ENCODE measurements at regions not wholly inside any gene's neighbourhood (a gene's known extent, or its start where the extent isn't known, plus 50 kb on each side); places are given as distances from the start of the nearest gene placed in this dataset.

- no peak for DNase-seq
These were observed 342.4 kb upstream of the GRIA1 start for GRCh38 chr5:153147891-153148623.

- no peak for DNase-seq
These were observed 341.9 kb upstream of the GRIA1 start for GRCh38 chr5:153148624-153148976.

GRCh38 chr5:153151558-153151957 lies 338.9 kb upstream of the GRIA1 start:
- DNase-seq, result no peak

GRCh38 chr5:153153086-153153485 lies 337.4 kb upstream of the GRIA1 start:
- no peak for DNase-seq

GRCh38 chr5:153157156-153157555 lies 333.3 kb upstream of the GRIA1 start:
- no peak for DNase-seq

- DNase-seq, result no peak
These were observed 331.9 kb upstream of the GRIA1 start for GRCh38 chr5:153158608-153159007.

- DNase-seq, result no peak
These were observed 330.9 kb upstream of the GRIA1 start for GRCh38 chr5:153159616-153160015.

GRCh38 chr5:153168241-153168640 lies 322.2 kb upstream of the GRIA1 start:
- DNase-seq, result no peak

- DNase-seq, result no peak
These were observed 303.0 kb upstream of the GRIA1 start for GRCh38 chr5:153187503-153187902.

- DNase-seq, result no peak
These were observed 284.1 kb upstream of the GRIA1 start for GRCh38 chr5:153206361-153206760.

GRCh38 chr5:153209016-153209415 lies 281.5 kb upstream of the GRIA1 start:
- DNase-seq, result no peak

GRCh38 chr5:153209687-153210086 lies 280.8 kb upstream of the GRIA1 start:
- no peak for DNase-seq

- no peak for DNase-seq
These were observed 279.4 kb upstream of the GRIA1 start for GRCh38 chr5:153211076-153211475.

GRCh38 chr5:153212471-153212870 lies 278.0 kb upstream of the GRIA1 start:
- no peak for DNase-seq

GRCh38 chr5:153222936-153223335 lies 267.5 kb upstream of the GRIA1 start:
- DNase-seq, result no peak

GRCh38 chr5:153223376-153223775 lies 267.1 kb upstream of the GRIA1 start:
- no peak for DNase-seq

GRCh38 chr5:153224651-153225050 lies 265.8 kb upstream of the GRIA1 start:
- no peak for DNase-seq

- DNase-seq, result no peak
These were observed 256.5 kb upstream of the GRIA1 start for GRCh38 chr5:153233933-153234332.

- DNase-seq, result no peak
These were observed 254.2 kb upstream of the GRIA1 start for GRCh38 chr5:153236319-153236718.

GRCh38 chr5:153237671-153238332 lies 252.7 kb upstream of the GRIA1 start:
- DNase-seq, result no peak

- no peak for DNase-seq
These were observed 233.1 kb upstream of the GRIA1 start for GRCh38 chr5:153257381-153257780.

- DNase-seq, result no peak
These were observed 232.0 kb upstream of the GRIA1 start for GRCh38 chr5:153258469-153258868.

- DNase-seq, result no peak
These were observed 223.0 kb upstream of the GRIA1 start for GRCh38 chr5:153267506-153267905.

GRCh38 chr5:153275695-153276094 lies 214.8 kb upstream of the GRIA1 start:
- DNase-seq, result no peak

- DNase-seq, result no peak
These were observed 214.3 kb upstream of the GRIA1 start for GRCh38 chr5:153276151-153276550.

Measured in GDM1 (cell line).